ENCODE measurements at regions not wholly inside any gene's neighbourhood (a gene's known extent, or its start where the extent isn't known, plus 50 kb on each side); places are given as distances from the start of the nearest gene placed in this dataset.

- TF ChIP-seq CTCF (IDR thresholded peaks at IDR 0.05) (no peak), ZFX (IDR thresholded peaks at IDR 0.05; ENCODE audit: borderline replicate concordance) (no peak)
Observed at GRCh38 chr1:81254068-81254467, 546.7 kb upstream of the ADGRL2 start.
